GM19468 (cell line): ENCODE measurements at regions not wholly inside any gene's neighbourhood (a gene's known extent, or its start where the extent isn't known, plus 50 kb on each side); places are given as distances from the start of the nearest gene placed in this dataset.
"Not testable (repeated sequence)": the region's sequence is repeated elsewhere in the genome, so short reads cannot be mapped to it uniquely, and the experiment has no call there.

Experiments
- ATAC-seq: cut with Tn5 transposase; IDR thresholded peaks from one replicate; pipeline ENCODE4 v1.9.1; 2021; ENCODE audit warnings: mild to moderate bottlenecking, moderate library complexity, moderate number of reproducible peaks; ENCODE audit not compliant: unreplicated experiment; ENCODE audit errors: extremely low read depth

DNA sequence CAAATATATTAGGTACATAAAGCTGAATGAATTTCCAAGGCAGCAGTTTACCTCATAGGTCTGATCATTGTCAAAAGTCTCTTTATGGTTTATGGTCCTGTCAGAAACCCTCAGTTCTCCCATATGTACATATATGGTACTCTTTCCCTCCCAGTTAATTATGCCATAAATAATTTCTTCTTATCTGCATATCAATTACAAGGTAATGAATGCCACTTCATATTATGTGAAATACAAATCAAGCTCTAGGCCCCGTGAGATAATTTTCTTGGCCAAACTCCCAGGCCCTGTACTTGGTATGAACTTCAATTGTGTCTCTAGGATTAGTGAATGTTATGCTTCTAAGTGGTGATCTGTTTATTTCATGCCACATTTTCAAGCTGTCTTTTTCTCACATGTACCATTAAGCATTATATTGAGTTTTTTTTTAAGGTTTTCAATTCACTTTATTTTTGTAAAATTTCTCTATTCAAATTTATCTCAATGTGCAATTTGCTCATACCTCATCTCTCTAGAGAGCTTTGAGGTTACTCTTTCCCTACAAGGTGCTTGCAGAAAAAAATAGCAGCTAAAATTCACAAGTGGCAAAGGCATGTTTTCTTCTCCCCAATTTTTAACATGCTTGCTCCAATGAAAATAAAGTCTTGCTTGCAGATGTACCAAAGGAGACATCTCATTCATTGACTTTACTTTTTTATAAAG is 430.6 kb upstream of the VRK2 start:
- ATAC-seq = no peak

DNA sequence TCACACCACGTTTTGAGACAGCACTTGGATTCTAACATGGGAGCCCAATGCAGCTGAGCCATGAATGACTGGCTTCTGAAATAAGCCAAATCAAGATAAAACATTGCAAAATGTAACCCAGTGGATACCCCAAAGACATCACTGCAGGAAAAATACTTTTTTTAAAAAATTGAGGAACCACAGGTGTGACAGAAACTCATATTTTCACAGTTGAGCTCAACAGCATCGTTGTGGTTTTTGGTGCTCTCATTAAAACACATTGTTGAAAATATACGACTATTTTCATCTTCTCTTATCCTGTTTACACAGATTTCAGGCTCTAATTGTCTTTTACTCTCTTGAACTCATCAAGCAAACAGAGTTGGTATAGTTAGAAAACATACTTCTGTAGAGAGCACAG is 429.3 kb upstream of the VRK2 start:
- no peak for ATAC-seq

DNA sequence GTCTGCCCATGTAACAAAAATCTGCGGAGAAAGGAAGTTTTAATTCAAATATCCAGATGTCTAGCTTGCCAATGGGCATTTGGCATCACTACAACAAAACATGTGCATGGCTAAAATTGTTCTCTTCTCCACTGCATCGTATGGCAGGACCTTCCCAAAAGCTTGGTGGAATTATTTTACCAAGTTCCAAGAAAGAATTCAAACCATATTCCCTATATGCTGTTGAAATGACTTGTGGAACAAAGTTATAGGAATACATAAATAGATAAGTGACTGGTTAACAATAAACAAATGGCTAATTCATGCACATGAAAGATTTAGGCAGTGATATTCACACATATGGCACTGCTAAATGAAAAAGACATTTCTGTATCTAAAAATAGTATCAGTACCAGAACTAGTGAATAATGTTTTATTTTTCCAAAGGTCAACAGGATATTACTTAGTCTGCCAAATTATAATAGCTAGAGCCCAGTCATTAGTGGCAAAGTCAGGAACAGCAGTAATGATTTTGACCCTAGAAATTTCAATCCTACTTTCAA is 425.4 kb upstream of the VRK2 start:
- ATAC-seq = no peak

DNA sequence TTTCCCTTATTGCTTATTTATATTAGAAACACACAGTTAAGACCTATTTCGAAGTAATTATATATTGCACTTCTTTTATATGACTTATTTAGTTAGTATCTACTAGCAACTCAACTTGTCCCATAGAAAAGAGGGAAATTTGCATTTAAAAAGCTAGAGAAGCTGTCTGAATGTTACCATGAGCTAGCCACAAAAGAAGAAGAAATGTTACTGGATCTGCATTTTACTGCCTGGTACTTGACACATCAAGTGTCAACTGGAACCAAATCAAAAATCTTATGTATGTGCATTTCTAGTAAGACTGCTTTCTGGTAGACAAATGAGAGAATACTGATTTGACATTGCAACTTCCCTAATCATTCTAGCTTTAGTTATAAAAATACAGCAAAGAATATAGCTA is 424.6 kb upstream of the VRK2 start:
- no peak for ATAC-seq

DNA sequence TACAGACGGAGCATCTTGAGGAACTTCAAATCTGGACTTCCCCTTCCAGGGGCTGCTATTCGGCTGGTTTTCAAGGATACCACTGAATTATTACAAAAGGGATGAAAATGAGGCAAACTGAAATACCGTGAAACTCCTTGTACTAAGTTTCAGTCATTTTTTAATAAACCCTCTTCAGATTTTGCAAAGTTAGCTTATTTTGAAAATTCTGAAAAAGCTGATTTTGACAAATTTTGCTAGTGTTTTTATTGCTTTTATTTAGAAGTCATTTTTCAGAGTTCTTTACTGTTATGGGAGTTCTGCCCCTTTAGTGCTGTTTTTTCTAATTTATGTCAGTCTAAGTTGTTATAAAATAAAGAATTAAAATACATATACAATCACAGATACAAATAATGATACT is 390.4 kb upstream of the VRK2 start:
- ATAC-seq = no peak

DNA sequence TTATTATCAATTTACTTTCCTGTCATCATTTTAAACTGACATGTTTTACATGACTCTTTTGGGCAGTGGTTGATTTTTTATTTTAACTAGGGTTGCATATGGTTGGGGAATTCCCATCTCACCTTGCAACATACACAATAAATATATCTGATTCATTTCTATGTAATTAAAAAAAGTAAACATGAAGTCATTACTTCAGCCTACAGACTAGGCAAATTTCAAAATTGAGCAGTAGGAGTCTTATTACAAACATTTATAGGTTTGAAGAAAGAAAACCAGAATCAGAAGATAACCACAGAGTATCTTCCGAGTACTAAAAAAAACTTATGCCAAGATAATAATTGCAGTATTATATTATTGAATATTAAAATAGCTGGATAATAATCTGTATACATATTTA is 377.0 kb upstream of the VRK2 start:
- no peak for ATAC-seq

DNA sequence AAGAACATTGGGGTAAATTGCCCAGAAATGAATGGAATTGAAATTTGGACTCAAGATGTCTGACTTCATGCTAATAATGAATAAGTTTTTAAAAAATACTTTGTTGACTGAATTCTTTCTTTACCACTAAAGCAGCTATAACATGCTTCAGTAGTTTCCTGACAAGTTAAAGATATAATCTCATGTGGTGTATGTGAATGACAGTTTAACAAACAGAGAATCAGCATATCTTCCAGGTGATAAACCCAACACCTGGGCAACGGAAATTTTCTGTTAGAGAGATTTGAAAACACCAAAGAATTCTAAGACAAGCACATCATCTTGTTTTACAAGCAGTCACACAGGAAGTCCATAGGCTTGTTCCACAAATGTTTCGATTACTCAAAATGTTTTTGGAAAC is 372.6 kb upstream of the VRK2 start:
- no peak for ATAC-seq

DNA sequence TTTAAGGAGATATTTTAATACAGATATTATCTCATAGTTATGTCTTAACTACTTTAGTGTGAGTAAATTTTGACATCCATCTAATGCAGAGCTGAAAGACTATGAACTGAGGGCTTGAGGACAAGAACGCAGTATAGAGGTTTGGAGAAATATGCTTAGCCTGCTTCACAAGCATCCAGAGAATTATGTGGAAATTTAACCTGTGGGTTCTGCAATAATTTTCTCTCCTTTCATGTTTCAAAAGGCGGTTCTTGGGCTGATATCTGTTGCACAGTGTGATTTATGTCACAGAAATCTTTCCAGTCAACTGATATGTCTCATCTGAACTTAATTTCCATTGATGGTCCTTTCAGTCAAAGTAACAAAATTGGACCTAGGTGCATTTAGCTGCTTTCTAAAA is 371.9 kb upstream of the VRK2 start:
- no peak for ATAC-seq

DNA sequence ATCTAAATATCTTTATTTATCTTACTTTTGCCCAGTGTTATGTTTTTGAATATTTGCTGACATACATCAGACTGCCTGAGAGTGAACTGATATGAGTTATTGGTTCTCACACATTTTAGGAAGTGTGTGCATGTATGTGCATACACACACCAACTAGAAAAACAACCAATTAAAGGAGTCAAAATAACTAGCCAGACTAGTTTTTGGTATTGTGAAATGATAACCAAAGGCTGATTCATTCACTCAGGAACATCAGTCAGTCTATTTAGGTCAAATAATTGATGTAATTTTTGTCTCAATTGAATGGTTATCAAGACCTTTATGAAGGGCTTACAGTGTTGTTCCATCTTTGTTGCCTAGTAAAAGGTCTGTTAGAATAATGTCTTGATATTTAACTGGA is 369.3 kb upstream of the VRK2 start:
- ATAC-seq = no peak

DNA sequence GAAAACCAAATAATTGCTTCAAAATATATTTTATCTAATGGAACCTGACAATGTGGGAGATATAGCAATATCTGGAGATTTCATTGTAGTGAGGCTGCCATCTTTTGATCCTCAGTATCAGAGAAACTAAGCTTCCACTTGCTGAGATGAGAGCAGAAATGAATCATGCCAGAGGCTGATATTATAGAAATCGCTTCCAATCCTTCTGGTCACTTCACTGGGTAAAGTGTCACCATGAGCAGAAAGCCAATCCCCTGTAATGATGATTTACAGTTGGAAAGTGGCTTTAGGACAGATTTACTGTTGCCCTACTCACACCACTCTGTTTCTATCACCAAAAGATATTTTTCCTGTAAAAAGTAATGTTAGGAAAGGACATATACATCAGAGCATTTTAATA is 365.0 kb upstream of the VRK2 start:
- ATAC-seq = no peak

DNA sequence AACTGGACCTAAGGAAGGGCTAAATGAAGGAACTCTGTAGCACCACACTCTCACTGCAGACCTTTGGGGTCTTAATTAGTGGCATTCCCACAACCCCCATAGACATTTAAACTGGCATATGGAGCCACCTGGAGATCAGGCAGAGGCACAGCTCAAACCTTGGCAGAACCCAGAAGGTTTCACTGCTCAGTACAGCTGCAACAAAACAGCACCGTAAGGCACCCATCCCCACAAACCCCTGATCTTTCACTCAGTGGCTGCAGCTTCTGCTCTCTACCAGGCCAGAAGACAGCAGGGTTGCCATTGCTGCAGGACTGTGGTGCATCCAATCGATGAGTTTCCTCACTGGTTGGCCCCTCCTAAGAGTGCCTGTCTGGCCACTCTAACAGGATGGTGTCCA is 361.6 kb upstream of the VRK2 start:
- no peak for ATAC-seq

DNA sequence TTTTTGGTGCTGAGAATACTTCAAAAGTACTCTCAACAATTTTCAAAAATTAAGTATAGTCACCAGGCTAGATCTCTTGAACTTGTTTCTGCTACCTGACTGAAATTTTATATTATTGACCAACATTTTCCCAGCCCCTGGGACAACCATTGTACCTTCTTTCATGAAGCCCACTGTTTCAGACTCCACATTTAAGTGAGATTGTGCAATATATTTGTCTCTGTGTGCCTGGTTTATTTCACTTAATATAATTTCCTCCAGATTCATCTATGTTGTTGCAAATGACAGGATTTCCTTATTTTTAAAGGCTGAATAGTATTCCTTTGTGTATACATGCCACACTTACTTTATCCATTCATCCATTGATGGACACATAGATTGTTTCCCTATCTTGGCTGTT is 354.2 kb upstream of the VRK2 start:
- no peak for ATAC-seq

DNA sequence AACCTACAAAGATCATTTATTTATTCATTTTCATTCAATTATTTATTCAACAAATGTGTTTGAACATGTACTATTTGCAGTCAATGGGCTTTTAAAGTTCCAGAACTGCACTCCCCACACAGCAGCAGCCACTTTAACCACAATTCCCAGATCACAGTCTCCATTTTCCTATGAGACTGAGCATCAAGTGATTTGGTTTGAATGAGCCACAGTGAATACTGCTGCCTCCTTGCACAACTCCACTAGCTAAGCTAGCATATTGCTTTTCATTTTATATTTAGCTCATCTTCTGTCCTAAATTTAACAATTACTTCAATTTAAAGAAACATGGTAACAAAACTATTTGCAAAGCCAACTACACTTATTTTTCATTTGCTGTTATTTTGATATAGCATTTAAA is 353.4 kb upstream of the VRK2 start:
- ATAC-seq = no peak

DNA sequence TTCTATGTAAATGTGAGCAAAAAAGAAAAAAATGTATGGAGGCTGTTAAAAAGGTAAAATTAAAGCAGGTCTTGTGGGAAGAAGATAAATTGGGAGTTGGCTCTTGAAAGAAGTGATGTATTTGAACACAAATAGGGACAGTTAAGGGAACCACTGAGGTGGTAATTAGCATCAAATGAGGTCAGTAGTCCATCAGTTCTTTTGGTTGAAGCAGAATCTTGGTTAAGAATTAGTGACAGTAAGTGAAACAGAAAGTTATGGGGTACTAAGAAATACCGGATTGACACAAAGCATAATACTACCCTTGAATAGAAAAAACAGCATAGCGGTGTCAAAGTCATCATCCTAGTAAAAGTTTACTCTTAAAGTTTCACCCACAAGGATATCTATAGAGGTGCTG is 352.6 kb upstream of the VRK2 start:
- no peak for ATAC-seq

DNA sequence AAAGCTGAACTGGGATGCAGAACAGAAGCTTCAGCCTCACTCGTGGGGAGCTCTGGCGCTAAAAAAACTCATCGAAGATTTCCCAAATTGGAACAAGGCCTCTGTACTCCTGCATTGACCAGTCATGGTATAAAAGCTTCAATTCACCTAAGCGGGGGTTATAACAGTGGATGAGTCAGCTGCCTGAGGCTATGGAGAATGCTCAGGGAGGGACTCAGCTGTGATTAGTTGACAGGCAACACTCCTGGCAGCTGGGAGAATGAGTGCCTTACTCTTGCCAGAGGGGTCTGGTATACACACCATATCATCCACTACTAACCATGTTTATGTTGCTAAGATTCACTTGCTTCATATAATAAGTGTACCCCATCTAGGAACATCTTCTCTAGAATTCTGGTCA is 350.6 kb upstream of the VRK2 start:
- ATAC-seq = no peak

DNA sequence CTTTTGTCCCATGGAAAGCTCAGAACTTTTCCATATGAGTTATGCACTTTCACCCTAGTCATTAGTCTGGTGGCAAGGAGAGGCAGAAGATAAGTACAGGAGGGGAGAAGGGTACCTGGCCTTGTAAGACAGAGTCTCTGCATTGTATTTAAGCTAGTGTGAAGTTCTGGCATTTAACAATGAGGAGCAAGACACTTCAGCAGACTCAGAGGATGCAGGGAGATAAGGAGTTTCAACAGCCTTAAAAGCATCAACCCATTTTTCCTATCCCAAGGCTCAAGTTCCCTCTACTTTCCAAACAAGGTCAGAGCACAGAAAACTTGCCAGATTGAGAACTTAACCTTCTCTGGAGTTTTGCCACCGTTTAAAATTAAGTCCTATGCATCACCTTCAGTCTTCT is 348.2 kb upstream of the VRK2 start:
- no peak for ATAC-seq

DNA sequence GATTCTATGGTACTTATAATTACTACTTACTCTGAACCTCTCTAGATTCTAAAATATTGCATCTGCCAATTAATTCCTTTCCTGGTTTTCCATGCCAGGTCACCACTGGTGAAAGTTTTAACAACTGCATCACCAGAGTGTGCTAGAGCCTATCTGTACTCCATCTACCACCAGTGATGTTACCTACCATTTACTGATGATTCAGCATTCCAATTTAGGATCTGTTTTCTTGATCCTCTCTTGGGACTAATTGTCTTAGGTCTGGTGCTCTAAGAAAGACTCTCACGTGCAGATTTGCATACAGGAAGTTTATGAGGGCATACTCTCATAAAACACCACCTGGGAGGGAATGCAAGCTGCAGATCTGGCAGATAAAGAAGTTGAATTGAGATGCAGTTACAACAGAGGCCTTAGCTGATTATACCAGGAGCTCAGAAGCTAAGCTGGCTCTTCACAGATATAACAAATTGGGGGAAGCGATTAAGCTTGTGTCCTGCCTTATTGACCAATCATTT is 347.6 kb upstream of the VRK2 start:
- peak; percentile 52 for ATAC-seq

DNA sequence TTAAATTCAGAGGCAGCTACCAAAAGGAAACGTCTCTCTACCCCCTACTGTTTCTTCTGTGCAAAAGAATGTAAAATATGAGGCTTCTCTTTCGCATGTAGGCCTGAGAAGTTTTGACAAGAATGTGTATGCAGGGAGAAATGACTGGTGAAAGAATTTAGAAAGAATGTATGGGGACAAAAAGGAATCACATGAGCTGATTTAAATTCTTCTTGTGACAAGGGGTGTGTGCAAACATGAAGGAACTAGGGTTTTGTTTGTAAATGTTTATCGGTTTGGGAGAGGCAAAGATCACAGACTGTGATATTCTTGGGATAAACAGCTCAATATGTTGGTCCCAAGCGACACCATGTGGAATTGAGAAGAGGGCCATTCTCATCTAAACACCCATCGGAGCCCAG is 345.2 kb upstream of the VRK2 start:
- no peak for ATAC-seq

DNA sequence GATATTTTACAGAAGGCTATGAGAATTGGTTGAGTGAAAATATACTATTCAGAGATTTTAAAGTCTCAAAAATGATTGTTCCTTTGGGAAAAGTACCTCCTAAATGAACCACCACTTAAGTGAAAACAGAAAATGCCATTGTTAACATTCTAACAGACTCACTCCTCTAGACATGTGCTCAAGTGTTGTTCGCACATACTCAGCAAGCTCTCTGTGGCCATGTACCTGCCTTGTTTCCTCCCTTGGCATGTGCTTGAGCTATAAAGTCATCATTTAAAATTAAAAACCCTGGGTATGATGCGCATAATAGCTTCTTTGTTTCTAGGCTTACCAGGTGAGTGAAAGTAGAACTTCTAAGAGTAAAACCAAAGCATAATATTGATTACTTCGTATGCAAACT is 343.2 kb upstream of the VRK2 start:
- ATAC-seq = no peak

DNA sequence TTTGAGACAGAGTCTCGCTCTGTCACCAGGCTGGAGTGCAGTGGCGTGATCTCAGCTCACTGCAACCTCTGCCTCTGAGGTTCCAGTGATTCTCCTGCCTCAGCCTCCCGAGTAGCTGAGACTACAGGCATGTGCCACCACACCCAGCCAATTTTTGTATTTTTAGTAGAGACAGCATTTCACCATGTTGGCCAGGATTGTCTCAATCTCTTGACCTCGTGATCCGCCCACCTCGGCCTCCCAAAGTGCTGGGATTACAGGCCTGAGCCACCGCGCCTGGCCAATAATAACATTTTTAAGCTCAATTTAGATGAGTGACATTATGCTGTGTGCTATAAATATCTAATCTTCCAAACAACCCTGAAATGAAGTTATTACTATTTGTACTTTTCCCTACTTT is 338.8 kb upstream of the VRK2 start:
- ATAC-seq = not testable (repeated sequence)

DNA sequence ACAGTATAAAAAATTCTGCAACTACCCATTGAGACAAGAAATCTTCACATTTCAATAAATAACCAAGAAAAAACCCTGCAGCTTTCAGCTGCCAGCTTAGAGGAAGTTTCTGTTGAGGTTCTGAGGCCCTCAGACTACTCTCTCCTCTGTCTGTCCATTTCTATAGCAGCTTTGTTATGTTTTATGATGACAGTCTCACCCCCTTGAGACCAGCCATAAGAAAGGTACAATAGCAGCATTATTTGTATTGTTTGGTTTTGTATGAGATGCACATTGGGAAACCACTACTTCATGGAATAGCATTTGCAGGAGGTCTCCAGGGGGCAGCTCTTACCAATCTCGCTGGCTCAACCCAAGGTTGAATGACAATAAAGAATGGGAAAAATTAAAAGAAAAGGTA is 334.6 kb upstream of the VRK2 start:
- no peak for ATAC-seq
